K562 (cell line): ENCODE measurements at regions not wholly inside any gene's neighbourhood (a gene's known extent, or its start where the extent isn't known, plus 50 kb on each side); places are given as distances from the start of the nearest gene placed in this dataset.

Source experiments
- MXI1 ChIP-seq: IDR thresholded peaks from 2 replicates; pipeline ENCODE4 v1.6.1; 2011; ENCODE audit warnings: low read depth, mild to moderate bottlenecking, improper control_type of control experiment, low read length
- POLR2A ChIP-seq: fragments of 450-650 bp; conservative IDR thresholded peaks from 2 replicates; pipeline ENCODE4 v1.6.1; 2016
- TF ChIP-seq, protein P1 (sequence below), 3 experiments: IDR thresholded peaks in 2 of 3; conservative IDR thresholded peaks in 1 of 3; 2 replicates each; pipeline ENCODE4 v1.5.1; 2011 to 2012; ENCODE audit warnings: low read length in 3 of 3, mild to moderate bottlenecking in 3 of 3, control low read depth in 2 of 3, improper control_type of control experiment in 1 of 3, inconsistent platforms in 1 of 3, low read depth in 1 of 3, mixed read lengths in 1 of 3, moderate library complexity in 1 of 3; ENCODE audit not compliant: insufficient read depth in 2 of 3

DNA sequence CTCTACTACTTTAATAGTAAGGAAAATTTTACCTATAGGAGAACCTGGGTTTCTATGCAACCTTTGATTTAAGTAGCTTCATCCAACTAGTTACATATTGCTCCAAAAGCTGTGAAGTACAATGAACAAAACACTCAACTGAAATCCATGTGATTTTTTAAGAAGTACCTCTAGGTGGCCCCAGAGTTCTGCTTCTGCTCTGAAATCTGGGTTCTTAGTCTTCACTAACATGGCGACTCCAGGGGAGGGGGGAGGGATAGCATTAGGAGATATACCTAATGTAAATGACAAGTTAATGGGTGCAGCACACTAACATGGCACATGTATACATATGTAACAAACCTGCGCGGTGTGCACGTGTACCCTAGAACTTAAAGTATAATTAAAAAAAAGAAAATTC is 73.4 kb upstream of the MAGEB2 start:
- no peak for TF ChIP-seq MXI1
- TF ChIP-seq POLR2A: no peak
- TF ChIP-seq, protein P1, sequence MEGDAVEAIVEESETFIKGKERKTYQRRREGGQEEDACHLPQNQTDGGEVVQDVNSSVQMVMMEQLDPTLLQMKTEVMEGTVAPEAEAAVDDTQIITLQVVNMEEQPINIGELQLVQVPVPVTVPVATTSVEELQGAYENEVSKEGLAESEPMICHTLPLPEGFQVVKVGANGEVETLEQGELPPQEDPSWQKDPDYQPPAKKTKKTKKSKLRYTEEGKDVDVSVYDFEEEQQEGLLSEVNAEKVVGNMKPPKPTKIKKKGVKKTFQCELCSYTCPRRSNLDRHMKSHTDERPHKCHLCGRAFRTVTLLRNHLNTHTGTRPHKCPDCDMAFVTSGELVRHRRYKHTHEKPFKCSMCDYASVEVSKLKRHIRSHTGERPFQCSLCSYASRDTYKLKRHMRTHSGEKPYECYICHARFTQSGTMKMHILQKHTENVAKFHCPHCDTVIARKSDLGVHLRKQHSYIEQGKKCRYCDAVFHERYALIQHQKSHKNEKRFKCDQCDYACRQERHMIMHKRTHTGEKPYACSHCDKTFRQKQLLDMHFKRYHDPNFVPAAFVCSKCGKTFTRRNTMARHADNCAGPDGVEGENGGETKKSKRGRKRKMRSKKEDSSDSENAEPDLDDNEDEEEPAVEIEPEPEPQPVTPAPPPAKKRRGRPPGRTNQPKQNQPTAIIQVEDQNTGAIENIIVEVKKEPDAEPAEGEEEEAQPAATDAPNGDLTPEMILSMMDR (IDR thresholded peaks at IDR 0.05 in 2 of 3, conservative IDR thresholded peaks at IDR 0.05 in 1 of 3; ENCODE audit: insufficient read depth in 2 of 3, low read depth in 1 of 3, low read length in 3 of 3): peak; percentile 25 to 60 (median 51); a peak in 4 of 6 replicates
